ENCODE measurements at regions not wholly inside any gene's neighbourhood (a gene's known extent, or its start where the extent isn't known, plus 50 kb on each side); places are given as distances from the start of the nearest gene placed in this dataset.

DNA sequence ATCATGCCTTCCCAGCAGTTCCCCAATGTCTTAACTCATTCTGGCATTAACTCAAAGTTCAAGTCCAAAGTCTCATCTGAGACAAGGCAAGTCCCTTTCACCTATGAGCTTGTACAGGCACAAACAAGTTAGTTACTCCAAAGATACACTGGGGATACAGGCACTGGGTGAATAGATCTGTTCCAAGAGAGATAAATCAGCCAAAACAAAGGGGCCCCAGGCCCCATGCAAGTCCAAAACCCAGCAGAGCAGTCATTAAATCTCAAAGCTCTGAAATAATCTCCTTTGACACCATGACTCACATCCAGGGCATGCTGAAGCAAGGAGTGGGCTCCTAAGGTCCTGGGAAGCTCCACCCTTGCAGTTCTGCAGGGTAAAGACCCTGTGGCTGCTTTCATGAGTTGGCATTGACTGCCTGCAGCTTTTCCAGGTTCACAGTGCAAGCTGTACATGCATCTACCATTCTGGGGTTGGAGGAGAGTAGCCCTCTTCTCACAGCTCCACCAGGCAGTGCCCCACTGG is 332.2 kb upstream of the KIF2B start:
- Histone ChIP-seq H2AFZ (ENCODE audit: low read depth, low read length) (no peak overlapping the region), H3K79me2 (ENCODE audit: insufficient read depth, low read length) (no peaks in the 10 kb centered on the region), H3K36me3 (ENCODE audit: insufficient read depth, low read length) (no peaks in the 10 kb centered on the region), H3K4me1 (ENCODE audit: insufficient read depth, low read length) (no peaks in the 10 kb centered on the region), H4K20me1 (ENCODE audit: insufficient read depth, low read length) (no peaks in the 10 kb centered on the region), H3K27ac (ENCODE audit: low read depth, low read length) (no peak overlapping the region), H3K4me3 (ENCODE audit: insufficient read depth, low read depth, low read length) (no peak overlapping the region), H3K4me2 (ENCODE audit: low read length) (no peak overlapping the region), H3K9me3 (ENCODE audit: insufficient read depth, low read depth, low read length) (no peaks in the 10 kb centered on the region), H3K9ac (ENCODE audit: low read length) (no peak overlapping the region), H3K27me3 (ENCODE audit: insufficient read depth, low read length) (no peaks in the 10 kb centered on the region)
- no peak overlapping the region for H3K27ac Mint-ChIP-seq (ENCODE audit: unreplicated experiment)
- H3K4me1 Mint-ChIP-seq (ENCODE audit: low read depth, unreplicated experiment), result peaks cover 10% of the 10 kb centered on the region
- H3K9me3 Mint-ChIP-seq (ENCODE audit: unreplicated experiment), result peaks cover 4% of the 10 kb centered on the region
- FAIRE-seq, result no peak
- H3K4me3 Mint-ChIP-seq (ENCODE audit: unreplicated experiment), result no peak overlapping the region
- no peak for DNase-seq (ENCODE audit: low read depth)
- TF ChIP-seq EZH2 (IDR thresholded peaks at IDR 0.05; ENCODE audit: insufficient read depth, low read length), result no peak
- TF ChIP-seq, protein P1, sequence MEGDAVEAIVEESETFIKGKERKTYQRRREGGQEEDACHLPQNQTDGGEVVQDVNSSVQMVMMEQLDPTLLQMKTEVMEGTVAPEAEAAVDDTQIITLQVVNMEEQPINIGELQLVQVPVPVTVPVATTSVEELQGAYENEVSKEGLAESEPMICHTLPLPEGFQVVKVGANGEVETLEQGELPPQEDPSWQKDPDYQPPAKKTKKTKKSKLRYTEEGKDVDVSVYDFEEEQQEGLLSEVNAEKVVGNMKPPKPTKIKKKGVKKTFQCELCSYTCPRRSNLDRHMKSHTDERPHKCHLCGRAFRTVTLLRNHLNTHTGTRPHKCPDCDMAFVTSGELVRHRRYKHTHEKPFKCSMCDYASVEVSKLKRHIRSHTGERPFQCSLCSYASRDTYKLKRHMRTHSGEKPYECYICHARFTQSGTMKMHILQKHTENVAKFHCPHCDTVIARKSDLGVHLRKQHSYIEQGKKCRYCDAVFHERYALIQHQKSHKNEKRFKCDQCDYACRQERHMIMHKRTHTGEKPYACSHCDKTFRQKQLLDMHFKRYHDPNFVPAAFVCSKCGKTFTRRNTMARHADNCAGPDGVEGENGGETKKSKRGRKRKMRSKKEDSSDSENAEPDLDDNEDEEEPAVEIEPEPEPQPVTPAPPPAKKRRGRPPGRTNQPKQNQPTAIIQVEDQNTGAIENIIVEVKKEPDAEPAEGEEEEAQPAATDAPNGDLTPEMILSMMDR (IDR thresholded peaks at IDR 0.05; ENCODE audit: insufficient read depth, low read depth, low read length), result no peak
- H3K27me3 Mint-ChIP-seq (ENCODE audit: low read depth, unreplicated experiment), result no peaks in the 10 kb centered on the region
- no peaks in the 10 kb centered on the region for H3K36me3 Mint-ChIP-seq (ENCODE audit: low read depth, unreplicated experiment)

DNA sequence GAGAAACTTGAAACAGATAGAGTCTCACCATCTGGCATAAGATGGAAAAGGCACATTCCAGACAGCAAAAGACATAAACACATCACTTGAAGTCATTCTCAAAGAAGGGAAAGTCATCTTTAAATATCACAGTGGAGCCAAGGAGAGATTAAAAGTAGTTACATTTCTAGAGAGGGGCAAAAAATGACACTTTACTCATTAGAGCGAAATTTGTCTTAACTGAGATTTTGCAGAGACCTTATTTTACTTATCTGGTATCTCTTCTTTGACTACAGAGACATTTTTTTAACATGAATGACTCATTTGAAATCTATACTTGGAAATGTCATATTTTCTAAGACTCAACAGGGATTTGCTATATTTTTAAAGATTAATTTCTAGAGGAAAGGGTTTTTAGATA is 339.0 kb upstream of the KIF2B start:
- Histone ChIP-seq H3K27ac (ENCODE audit: low read depth, low read length) (no peak overlapping the region), H3K4me1 (ENCODE audit: insufficient read depth, low read length) (no peaks in the 10 kb centered on the region), H3K4me2 (ENCODE audit: low read length) (no peak overlapping the region), H2AFZ (ENCODE audit: low read depth, low read length) (no peak overlapping the region), H3K27me3 (ENCODE audit: insufficient read depth, low read length) (no peaks in the 10 kb centered on the region), H4K20me1 (ENCODE audit: insufficient read depth, low read length) (no peaks in the 10 kb centered on the region), H3K9me3 (ENCODE audit: insufficient read depth, low read depth, low read length) (no peaks in the 10 kb centered on the region), H3K4me3 (ENCODE audit: insufficient read depth, low read depth, low read length) (no peak overlapping the region), H3K9ac (ENCODE audit: low read length) (no peak overlapping the region), H3K36me3 (ENCODE audit: insufficient read depth, low read length) (no peaks in the 10 kb centered on the region), H3K79me2 (ENCODE audit: insufficient read depth, low read length) (no peaks in the 10 kb centered on the region)
- no peak overlapping the region for H3K27ac Mint-ChIP-seq (ENCODE audit: unreplicated experiment)
- H3K27me3 Mint-ChIP-seq (ENCODE audit: low read depth, unreplicated experiment), result no peaks in the 10 kb centered on the region
- H3K4me3 Mint-ChIP-seq (ENCODE audit: unreplicated experiment), result no peak overlapping the region
- peaks cover 6% of the 10 kb centered on the region for H3K4me1 Mint-ChIP-seq (ENCODE audit: low read depth, unreplicated experiment)
- no peaks in the 10 kb centered on the region for H3K36me3 Mint-ChIP-seq (ENCODE audit: low read depth, unreplicated experiment)
- TF ChIP-seq, protein P1 (IDR thresholded peaks at IDR 0.05; ENCODE audit: insufficient read depth, low read depth, low read length), result no peak
- no peak for TF ChIP-seq EZH2 (IDR thresholded peaks at IDR 0.05; ENCODE audit: insufficient read depth, low read length)
- FAIRE-seq (no peak), DNase-seq (ENCODE audit: low read depth) (no peak)
- H3K9me3 Mint-ChIP-seq (ENCODE audit: unreplicated experiment), result peaks cover 1% of the 10 kb centered on the region

DNA sequence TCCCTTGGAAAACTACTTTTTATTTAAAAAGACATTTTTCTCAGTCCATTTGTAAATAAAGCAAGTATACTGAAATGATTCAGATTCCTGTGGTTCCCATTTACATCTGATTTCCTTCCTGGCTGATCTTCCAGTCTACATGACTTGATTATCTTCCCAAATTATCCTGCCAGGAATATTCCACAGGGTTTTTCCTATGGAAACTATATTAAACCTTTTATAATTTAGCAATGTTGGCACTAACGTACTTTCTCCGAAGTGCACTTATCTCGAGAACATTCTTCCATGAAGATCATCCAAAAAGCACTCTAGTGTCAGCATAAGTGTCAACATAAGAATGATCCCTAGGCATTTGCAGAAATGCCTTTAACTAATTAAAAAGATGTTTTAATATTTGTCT is 347.7 kb upstream of the KIF2B start:
- Histone ChIP-seq H3K36me3 (ENCODE audit: insufficient read depth, low read length) (no peaks in the 10 kb centered on the region), H3K4me3 (ENCODE audit: insufficient read depth, low read depth, low read length) (no peak overlapping the region), H3K4me1 (ENCODE audit: insufficient read depth, low read length) (no peaks in the 10 kb centered on the region), H3K79me2 (ENCODE audit: insufficient read depth, low read length) (no peaks in the 10 kb centered on the region), H3K27ac (ENCODE audit: low read depth, low read length) (no peak overlapping the region), H3K9me3 (ENCODE audit: insufficient read depth, low read depth, low read length) (no peaks in the 10 kb centered on the region), H3K4me2 (ENCODE audit: low read length) (no peak overlapping the region), H4K20me1 (ENCODE audit: insufficient read depth, low read length) (no peaks in the 10 kb centered on the region), H2AFZ (ENCODE audit: low read depth, low read length) (no peak overlapping the region), H3K27me3 (ENCODE audit: insufficient read depth, low read length) (no peaks in the 10 kb centered on the region), H3K9ac (ENCODE audit: low read length) (no peak overlapping the region)
- H3K9me3 Mint-ChIP-seq (ENCODE audit: unreplicated experiment), result no peaks in the 10 kb centered on the region
- no peak for DNase-seq (ENCODE audit: low read depth)
- TF ChIP-seq, protein P1 (IDR thresholded peaks at IDR 0.05; ENCODE audit: insufficient read depth, low read depth, low read length), result no peak
- no peak for TF ChIP-seq EZH2 (IDR thresholded peaks at IDR 0.05; ENCODE audit: insufficient read depth, low read length)
- H3K27ac Mint-ChIP-seq (ENCODE audit: unreplicated experiment), result peak overlapping the region; percentile 3
- H3K4me3 Mint-ChIP-seq (ENCODE audit: unreplicated experiment), result no peak overlapping the region
- no peak for FAIRE-seq
- no peaks in the 10 kb centered on the region for H3K27me3 Mint-ChIP-seq (ENCODE audit: low read depth, unreplicated experiment)
- no peaks in the 10 kb centered on the region for H3K36me3 Mint-ChIP-seq (ENCODE audit: low read depth, unreplicated experiment)
- H3K4me1 Mint-ChIP-seq (ENCODE audit: low read depth, unreplicated experiment), result peaks cover 34% of the 10 kb centered on the region

All from astrocyte (in vitro differentiated cells and primary cell).